ENCODE measurements at regions not wholly inside any gene's neighbourhood (a gene's known extent, or its start where the extent isn't known, plus 50 kb on each side); places are given as distances from the start of the nearest gene placed in this dataset.

DNA sequence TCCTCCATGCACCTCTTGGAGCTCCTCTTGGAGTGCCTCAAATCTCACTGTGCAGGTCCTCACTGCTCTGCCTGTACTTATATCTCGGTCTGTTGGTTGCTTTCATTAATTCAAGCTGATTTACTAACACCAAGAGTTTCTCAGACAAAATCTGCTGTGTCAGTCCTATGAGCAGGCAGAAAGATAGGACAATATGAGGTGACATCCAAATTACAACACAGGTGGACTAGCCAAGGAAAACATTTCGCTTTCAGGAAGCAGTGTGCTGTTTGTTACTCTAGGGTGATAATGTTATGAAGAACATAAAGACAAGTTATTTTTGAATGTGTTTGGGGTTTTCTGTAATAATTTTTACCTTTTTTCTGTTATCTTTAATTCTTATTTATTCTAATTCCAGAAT lies 264.1 kb upstream of the ANKH start:
- DNase-seq (ENCODE audit: low spot score), result no peak
- Histone ChIP-seq H3K4me1 (replicated peaks) (no peaks in the 10 kb centered on the region), H3K27ac (no peak overlapping the region), H3K36me3 (no peaks in the 10 kb centered on the region), H3K9me3 (no peaks in the 10 kb centered on the region), H3K4me3 (no peak overlapping the region), H3K27me3 (replicated peaks; ENCODE audit: insufficient read depth) (no peaks in the 10 kb centered on the region)
- TF ChIP-seq POLR2AphosphoS5 (IDR thresholded peaks at IDR 0.05) (no peak), CTCF (IDR thresholded peaks at IDR 0.05) (no peak), POLR2A (IDR thresholded peaks at IDR 0.05) (no peak)
- intact Hi-C loops (cut with DNase I), result loop anchor here (10.0 kb wide), 1 partner anchor 119 kb away; no protein-coding TSS in a partner anchor
- WGBS, result 96% methylated on average over 2 of the region's 2 CpGs

GRCh38 chr5:15133456-15133965 lies 261.9 kb upstream of the ANKH start:
- Histone ChIP-seq H3K27me3 (replicated peaks; ENCODE audit: insufficient read depth) (no peaks in the 10 kb centered on the region), H3K9me3 (no peaks in the 10 kb centered on the region), H3K27ac (no peak overlapping the region), H3K36me3 (no peaks in the 10 kb centered on the region), H3K4me1 (replicated peaks) (no peaks in the 10 kb centered on the region), H3K4me3 (no peak overlapping the region)
- DNase-seq (ENCODE audit: low spot score), result no peak
- TF ChIP-seq CTCF (IDR thresholded peaks at IDR 0.05) (no peak), POLR2AphosphoS5 (IDR thresholded peaks at IDR 0.05) (no peak), POLR2A (IDR thresholded peaks at IDR 0.05) (no peak)
- WGBS, result 83% methylated on average over 3 of the region's 3 CpGs
- intact Hi-C loops (cut with DNase I), result loop anchor here (10.0 kb wide), 1 partner anchor 121 kb away; no protein-coding TSS in a partner anchor

DNA sequence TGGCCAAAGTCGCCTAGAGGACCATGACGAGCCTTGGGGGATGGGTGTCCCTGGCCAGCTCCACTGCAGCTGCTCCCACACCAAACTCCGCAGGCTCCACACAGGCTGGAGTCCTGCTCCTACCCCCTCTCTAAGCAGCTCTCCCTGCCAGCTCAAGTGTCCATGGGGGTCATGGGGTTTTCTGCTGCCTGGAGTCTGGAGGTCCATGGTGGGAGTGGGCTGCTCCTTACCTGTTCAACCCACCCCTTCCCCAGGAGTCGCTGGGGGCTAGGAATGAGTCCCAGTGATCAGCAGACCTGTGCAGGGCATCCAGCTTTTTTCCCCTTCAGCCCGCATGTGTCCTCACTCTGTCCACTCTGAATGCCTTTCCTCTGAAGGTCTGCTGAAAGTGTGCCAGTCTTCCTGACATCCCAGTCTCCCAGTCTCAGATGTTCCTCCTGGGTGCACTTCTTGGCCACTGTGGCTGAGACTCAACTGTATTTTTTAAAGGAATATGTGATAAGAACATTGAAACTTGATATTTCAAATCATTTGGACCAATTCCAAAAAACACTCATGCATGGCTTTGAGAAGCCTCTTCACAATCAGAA lies 261.3 kb upstream of the ANKH start:
- Histone ChIP-seq H3K36me3 (no peaks in the 10 kb centered on the region), H3K4me1 (replicated peaks) (no peaks in the 10 kb centered on the region), H3K9me3 (no peaks in the 10 kb centered on the region), H3K4me3 (no peak overlapping the region), H3K27ac (no peak overlapping the region), H3K27me3 (replicated peaks; ENCODE audit: insufficient read depth) (no peaks in the 10 kb centered on the region)
- DNase-seq (ENCODE audit: low spot score), result no peak
- 89% methylated on average over 5 of the region's 5 CpGs for WGBS
- TF ChIP-seq CTCF (IDR thresholded peaks at IDR 0.05) (no peak), POLR2AphosphoS5 (IDR thresholded peaks at IDR 0.05) (no peak), POLR2A (IDR thresholded peaks at IDR 0.05) (no peak)
- intact Hi-C loops (cut with DNase I), result loop anchor here (10.0 kb wide), 1 partner anchor 122 kb away; no protein-coding TSS in a partner anchor

DNA sequence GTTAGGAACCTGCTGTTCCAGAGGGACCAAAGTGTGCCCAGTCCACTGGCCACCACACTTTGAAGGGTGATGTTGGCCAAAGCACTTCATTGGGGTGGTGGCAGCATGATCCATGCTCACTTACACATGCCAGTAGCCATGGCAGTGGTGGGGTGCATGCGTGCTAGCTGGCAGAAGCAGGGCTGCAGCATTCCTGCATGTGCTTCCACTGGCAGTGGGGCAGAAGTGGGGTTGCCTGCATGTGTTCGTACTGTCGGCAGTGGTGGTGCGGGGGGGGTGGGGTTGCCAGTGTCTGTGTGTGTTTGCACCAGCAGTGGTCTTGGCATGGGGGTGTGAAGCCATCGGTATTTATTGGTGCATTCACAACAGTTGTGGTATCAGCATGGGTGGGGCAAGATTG lies 260.3 kb upstream of the ANKH start:
- TF ChIP-seq POLR2AphosphoS5 (IDR thresholded peaks at IDR 0.05) (no peak), CTCF (IDR thresholded peaks at IDR 0.05) (no peak)
- Histone ChIP-seq H3K36me3 (no peaks in the 10 kb centered on the region), H3K4me3 (no peak overlapping the region), H3K4me1 (replicated peaks) (no peaks in the 10 kb centered on the region), H3K27me3 (replicated peaks; ENCODE audit: insufficient read depth) (no peaks in the 10 kb centered on the region), H3K9me3 (no peaks in the 10 kb centered on the region), H3K27ac (no peak overlapping the region)
- DNase-seq (ENCODE audit: low spot score), result no peak
- intact Hi-C loops (cut with DNase I), result loop anchor here (10.0 kb wide), 1 partner anchor 123 kb away; no protein-coding TSS in a partner anchor
- 93% methylated on average over 5 of the region's 5 CpGs for WGBS
